ENCODE measurements at regions not wholly inside any gene's neighbourhood (a gene's known extent, or its start where the extent isn't known, plus 50 kb on each side); places are given as distances from the start of the nearest gene placed in this dataset.

- no peak for TF ChIP-seq EZH2 (IDR thresholded peaks at IDR 0.05; ENCODE audit: low read depth)
- TF ChIP-seq CTCF (conservative IDR thresholded peaks at IDR 0.05), result no peak
Observed at GRCh38 chr6:134795691-134796090, 154.2 kb downstream of the ALDH8A1 start.
